Liver (tissue), 8 donors: ENCODE measurements at regions not wholly inside any gene's neighbourhood (a gene's known extent, or its start where the extent isn't known, plus 50 kb on each side); places are given as distances from the start of the nearest gene placed in this dataset.

Experiments
- DNase-seq: peaks from one replicate; pipeline ENCODE4 v3.0.0-alpha.2; 2017; ENCODE audit warnings: low spot score
- H3K27ac ChIP-seq, 2 donors: one replicate each; pipeline ENCODE4 v1.7.0; 2013; ENCODE audit warnings: inconsistent platforms in 2 of 2, low read length in 2 of 2, control low read depth in 1 of 2, low read depth in 1 of 2, mild to moderate bottlenecking in 1 of 2
- H3K27me3 ChIP-seq, 4 donors: one replicate each; pipeline versions ENCODE4 v1.6.1 to v1.7.0; 2013; ENCODE audit warnings: low read length in 3 of 4, inconsistent platforms in 1 of 4, mild to moderate bottlenecking in 1 of 4, moderate library complexity in 1 of 4; ENCODE audit not compliant: control insufficient read depth in 4 of 4, insufficient read depth in 4 of 4
- H3K36me3 ChIP-seq, 4 donors: one replicate each; pipeline versions ENCODE4 v1.6.1 to v1.7.0; 2013; ENCODE audit warnings: low read length in 3 of 4, mild to moderate bottlenecking in 3 of 4, low read depth in 1 of 4, moderate library complexity in 1 of 4; ENCODE audit not compliant: control insufficient read depth in 4 of 4, insufficient read depth in 3 of 4
- H3K4me1 ChIP-seq, 4 donors: one replicate each; pipeline versions ENCODE4 v1.6.1 to v1.7.0; 2013; ENCODE audit warnings: low read length in 3 of 4, mild to moderate bottlenecking in 3 of 4, moderate library complexity in 1 of 4; ENCODE audit not compliant: control insufficient read depth in 4 of 4, insufficient read depth in 4 of 4
- H3K4me3 ChIP-seq, 3 donors: one replicate each; pipeline versions ENCODE4 v1.6.1 to v1.7.0; 2013; ENCODE audit warnings: low read length in 3 of 3, control low read depth in 1 of 3, low read depth in 1 of 3, mild to moderate bottlenecking in 1 of 3
- H3K9ac ChIP-seq, 2 donors: one replicate each; pipeline ENCODE4 v1.7.0; 2013; ENCODE audit warnings: low read length in 2 of 2, mild to moderate bottlenecking in 2 of 2, moderate library complexity in 2 of 2, control low read depth in 1 of 2, low read depth in 1 of 2
- H3K9me3 ChIP-seq, 4 donors: one replicate each; pipeline versions ENCODE4 v1.6.1 to v1.7.0; 2013; ENCODE audit warnings: low read length in 3 of 4; ENCODE audit not compliant: control insufficient read depth in 4 of 4
- CTCF ChIP-seq: fragments of 150-350 bp; IDR thresholded peaks from 2 replicates; pipeline ENCODE4 v1.5.1; 2017; ENCODE audit warnings: improper control_type of control experiment, low read depth, low read length; ENCODE audit not compliant: missing input control
- EGR1 ChIP-seq, 2 donors: IDR thresholded peaks; 2 replicates each; pipeline ENCODE4 v1.6.1; 2016 to 2018; ENCODE audit warnings: antibody characterized with exemption in 2 of 2, low read depth in 2 of 2
- FOXA1 ChIP-seq: IDR thresholded peaks from 2 replicates; pipeline ENCODE4 v1.6.1; 2016; ENCODE audit warnings: antibody characterized with exemption
- GABPA ChIP-seq, 2 donors: IDR thresholded peaks in 1 of 2; conservative IDR thresholded peaks in 1 of 2; 2 replicates each; pipeline ENCODE4 v1.6.1; 2016; ENCODE audit warnings: antibody characterized with exemption in 2 of 2, mild to moderate bottlenecking in 1 of 2, moderate library complexity in 1 of 2
- HNF4A ChIP-seq, 2 donors: conservative IDR thresholded peaks; 2 replicates each; pipeline ENCODE4 v1.6.1; 2016; ENCODE audit warnings: antibody characterized with exemption in 2 of 2, mild to moderate bottlenecking in 2 of 2
- NR2F2 ChIP-seq: IDR thresholded peaks from 2 replicates; pipeline ENCODE4 v1.6.1; 2016; ENCODE audit warnings: antibody characterized with exemption
- RAD21 ChIP-seq, 2 donors: IDR thresholded peaks; 2 replicates each; pipeline ENCODE4 v1.6.1; 2016; ENCODE audit warnings: antibody characterized with exemption in 2 of 2, mild to moderate bottlenecking in 2 of 2
- REST ChIP-seq: IDR thresholded peaks from 2 replicates; pipeline ENCODE4 v1.6.1; 2016; ENCODE audit warnings: antibody characterized with exemption, mild to moderate bottlenecking
- RXRA ChIP-seq, 2 donors: IDR thresholded peaks; 2 replicates each; pipeline ENCODE4 v1.6.1; 2017 to 2018; ENCODE audit warnings: antibody characterized with exemption in 2 of 2, mild to moderate bottlenecking in 1 of 2
- YY1 ChIP-seq: IDR thresholded peaks from 2 replicates; pipeline ENCODE4 v1.6.1; 2016; ENCODE audit warnings: antibody characterized with exemption, mild to moderate bottlenecking
- ZBTB33 ChIP-seq: IDR thresholded peaks from 2 replicates; pipeline ENCODE4 v1.6.1; 2016; ENCODE audit warnings: antibody characterized with exemption
- WGBS: extraction: QIAGEN DNeasy Blood & Tissue Kit; methylation state at CpG from one replicate; pipeline ENCODE4 v1.1.7; 2013; 5-methylcytosine and 5-hydroxymethylcytosine counted together
- donor health status: healthy.
- donor health status: healthy.
- donor health status: healthy.
- donor health status: healthy.
- donor health status: healthy.

- Histone ChIP-seq H3K36me3 (no peaks in the 10 kb centered on the region), H3K4me3 (no peak overlapping the region), H3K27ac (no peak overlapping the region), H3K9ac (no peak overlapping the region), H3K27me3 (peaks cover 0 to 4% (median 0%) of the 10 kb centered on the region in 4 donors), H3K4me1 (no peaks in the 10 kb centered on the region), H3K9me3 (no peaks in the 10 kb centered on the region)
- TF ChIP-seq REST (no peak), GABPA (IDR thresholded peaks at IDR 0.05 in 1 of 2, conservative IDR thresholded peaks at IDR 0.05 in 1 of 2) (no peak), FOXA1 (no peak), RXRA (IDR thresholded peaks at IDR 0.05) (no peak), ZBTB33 (no peak), HNF4A (conservative IDR thresholded peaks at IDR 0.05) (no peak), NR2F2 (no peak), YY1 (no peak), EGR1 (IDR thresholded peaks at IDR 0.05; ENCODE audit: low read depth in 2 of 2) (no peak)
- DNase-seq: no peak
- WGBS: 73% methylated on average over 25 of the region's 25 CpGs
Measured at GRCh38 chr13:37934339-37935191, 65.0 kb upstream of the TRPC4 start.

GRCh38 chr13:37929308-37929707 is 59.7 kb upstream of the TRPC4 start:
- Histone ChIP-seq H3K9me3 (no peaks in the 10 kb centered on the region), H3K27me3 (peaks cover 0 to 4% (median 0%) of the 10 kb centered on the region in 4 donors), H3K9ac (no peak overlapping the region), H3K36me3 (no peaks in the 10 kb centered on the region), H3K4me3 (no peak overlapping the region), H3K4me1 (no peaks in the 10 kb centered on the region), H3K27ac (no peak overlapping the region)
- TF ChIP-seq RAD21 (IDR thresholded peaks at IDR 0.05) (no peak), CTCF (no peak), NR2F2 (no peak), REST (no peak), FOXA1 (no peak)
- DNase-seq: no peak
- WGBS: 75% methylated on average over 4 of the region's 4 CpGs
